Activated T-cell treated with anti-CD3 and anti-CD28 coated beads, Interleukin-2, amount 50 U/mL, for 24 hours (primary cell): ENCODE measurements at regions not wholly inside any gene's neighbourhood (a gene's known extent, or its start where the extent isn't known, plus 50 kb on each side); places are given as distances from the start of the nearest gene placed in this dataset.
"Not testable (repeated sequence)": the region's sequence is repeated elsewhere in the genome, so short reads cannot be mapped to it uniquely, and the experiment has no call there.

Source experiments
- DNase-seq: peaks from one replicate; pipeline ENCODE4 v3.0.0-alpha.2; 2020
- H3K27ac Mint-ChIP-seq: 2 replicates; pipeline ENCODE4 v1.8.0; 2020; ENCODE audit warnings: mild to moderate bottlenecking, mixed read lengths
- H3K27me3 Mint-ChIP-seq: 2 replicates; pipeline ENCODE4 v1.8.0; 2020; ENCODE audit warnings: mixed read lengths
- H3K36me3 Mint-ChIP-seq: 2 replicates; pipeline ENCODE4 v1.8.0; 2020; ENCODE audit warnings: low read depth, mixed read lengths
- H3K4me1 Mint-ChIP-seq: 2 replicates; pipeline ENCODE4 v1.8.0; 2020; ENCODE audit warnings: low read depth, mixed read lengths
- H3K4me3 Mint-ChIP-seq: 2 replicates; pipeline ENCODE4 v1.8.0; 2020; ENCODE audit warnings: mild to moderate bottlenecking, moderate library complexity, mixed read lengths
- H3K9me3 Mint-ChIP-seq: 2 replicates; pipeline ENCODE4 v1.8.0; 2020; ENCODE audit warnings: mixed read lengths

GRCh38 chr5:68066277-68066955, 149.1 kb upstream of the PIK3R1 start:
- peaks cover 11% of the 10 kb centered on the region for H3K4me1 Mint-ChIP-seq
- peaks cover 10% of the 10 kb centered on the region for H3K9me3 Mint-ChIP-seq
- H3K27ac Mint-ChIP-seq: no peak overlapping the region

GRCh38 chr5:68065321-68065720, 150.2 kb upstream of the PIK3R1 start:
- H3K36me3 Mint-ChIP-seq, H3K27me3 Mint-ChIP-seq, DNase-seq, H3K4me1 Mint-ChIP-seq, H3K4me3 Mint-ChIP-seq, H3K27ac Mint-ChIP-seq: not testable (repeated sequence)
- peaks cover 16% of the 10 kb centered on the region for H3K9me3 Mint-ChIP-seq

More at GRCh38 chr5:68066277-68066955, 149.1 kb upstream of the PIK3R1 start:
- Mint-ChIP-seq H3K27me3 (no peaks in the 10 kb centered on the region), H3K36me3 (no peaks in the 10 kb centered on the region), H3K4me3 (no peak overlapping the region)
- no peak for DNase-seq

GRCh38 chr5:68060382-68060781, 155.2 kb upstream of the PIK3R1 start:
- DNase-seq: no peak
- Mint-ChIP-seq H3K9me3 (peaks cover 11% of the 10 kb centered on the region), H3K27ac (no peak overlapping the region), H3K36me3 (no peaks in the 10 kb centered on the region), H3K4me1 (no peaks in the 10 kb centered on the region), H3K4me3 (no peak overlapping the region), H3K27me3 (peaks cover 15% of the 10 kb centered on the region)

- Mint-ChIP-seq H3K27me3 (peaks cover 15% of the 10 kb centered on the region), H3K36me3 (no peaks in the 10 kb centered on the region), H3K9me3 (peaks cover 9% of the 10 kb centered on the region), H3K27ac (no peak overlapping the region), H3K4me3 (no peak overlapping the region), H3K4me1 (no peaks in the 10 kb centered on the region)
- no peak for DNase-seq
These were observed 158.4 kb upstream of the PIK3R1 start for GRCh38 chr5:68057191-68057590.

- no peaks in the 10 kb centered on the region for H3K4me1 Mint-ChIP-seq
- H3K27me3 Mint-ChIP-seq: peaks cover 13% of the 10 kb centered on the region
- DNase-seq: no peak
- H3K9me3 Mint-ChIP-seq: no peaks in the 10 kb centered on the region
- H3K27ac Mint-ChIP-seq: no peak overlapping the region
- H3K4me3 Mint-ChIP-seq: no peak overlapping the region
- H3K36me3 Mint-ChIP-seq: no peaks in the 10 kb centered on the region
These were observed 159.9 kb upstream of the PIK3R1 start for GRCh38 chr5:68055686-68056085.

GRCh38 chr5:68054638-68055037, 160.9 kb upstream of the PIK3R1 start:
- Mint-ChIP-seq H3K4me3 (no peak overlapping the region), H3K27ac (no peak overlapping the region), H3K36me3 (no peaks in the 10 kb centered on the region), H3K9me3 (no peaks in the 10 kb centered on the region), H3K27me3 (peaks cover 5% of the 10 kb centered on the region), H3K4me1 (no peaks in the 10 kb centered on the region)
- DNase-seq: no peak

- Mint-ChIP-seq H3K4me1 (no peaks in the 10 kb centered on the region), H3K27ac (no peak overlapping the region), H3K4me3 (no peak overlapping the region), H3K36me3 (no peaks in the 10 kb centered on the region), H3K27me3 (peaks cover 3% of the 10 kb centered on the region), H3K9me3 (no peaks in the 10 kb centered on the region)
- no peak for DNase-seq
These were observed 162.4 kb upstream of the PIK3R1 start for GRCh38 chr5:68053202-68053601.

GRCh38 chr5:68049053-68049713, 166.4 kb upstream of the PIK3R1 start:
- Mint-ChIP-seq H3K36me3 (no peaks in the 10 kb centered on the region), H3K9me3 (peaks cover 2% of the 10 kb centered on the region), H3K27me3 (peaks cover 6% of the 10 kb centered on the region), H3K4me1 (no peaks in the 10 kb centered on the region), H3K4me3 (no peak overlapping the region), H3K27ac (no peak overlapping the region)
- DNase-seq: no peak

GRCh38 chr5:68048516-68048915, 167.0 kb upstream of the PIK3R1 start:
- Mint-ChIP-seq H3K4me1 (no peaks in the 10 kb centered on the region), H3K27ac (no peak overlapping the region), H3K36me3 (no peaks in the 10 kb centered on the region), H3K9me3 (peaks cover 2% of the 10 kb centered on the region), H3K4me3 (no peak overlapping the region), H3K27me3 (peaks cover 6% of the 10 kb centered on the region)
- DNase-seq: no peak

- not testable (repeated sequence) for H3K27ac Mint-ChIP-seq, DNase-seq, H3K9me3 Mint-ChIP-seq, H3K4me1 Mint-ChIP-seq, H3K36me3 Mint-ChIP-seq, H3K4me3 Mint-ChIP-seq, H3K27me3 Mint-ChIP-seq
These were observed 167.5 kb upstream of the PIK3R1 start for GRCh38 chr5:68048054-68048453.

- Mint-ChIP-seq H3K9me3 (peaks cover 2% of the 10 kb centered on the region), H3K4me3 (no peak overlapping the region), H3K4me1 (no peaks in the 10 kb centered on the region), H3K27me3 (peaks cover 6% of the 10 kb centered on the region), H3K27ac (no peak overlapping the region), H3K36me3 (no peaks in the 10 kb centered on the region)
- no peak for DNase-seq
These were observed 168.5 kb upstream of the PIK3R1 start for GRCh38 chr5:68047035-68047434.

GRCh38 chr5:68046445-68046844, 169.1 kb upstream of the PIK3R1 start:
- Mint-ChIP-seq H3K36me3 (no peaks in the 10 kb centered on the region), H3K4me3 (no peak overlapping the region), H3K4me1 (no peaks in the 10 kb centered on the region), H3K9me3 (peaks cover 2% of the 10 kb centered on the region), H3K27me3 (peaks cover 2% of the 10 kb centered on the region), H3K27ac (no peak overlapping the region)
- no peak for DNase-seq

GRCh38 chr5:68041293-68041692, 174.3 kb upstream of the PIK3R1 start:
- H3K4me3 Mint-ChIP-seq: no peak overlapping the region

GRCh38 chr5:68037546-68037945, 178.0 kb upstream of the PIK3R1 start:
- Mint-ChIP-seq H3K9me3 (no peaks in the 10 kb centered on the region), H3K27me3 (no peaks in the 10 kb centered on the region), H3K4me1 (no peaks in the 10 kb centered on the region), H3K36me3 (no peaks in the 10 kb centered on the region), H3K27ac (no peak overlapping the region), H3K4me3 (no peak overlapping the region)
- no peak for DNase-seq

More at GRCh38 chr5:68041293-68041692, 174.3 kb upstream of the PIK3R1 start:
- Mint-ChIP-seq H3K36me3 (no peaks in the 10 kb centered on the region), H3K9me3 (no peaks in the 10 kb centered on the region), H3K27ac (no peak overlapping the region), H3K27me3 (peaks cover 2% of the 10 kb centered on the region), H3K4me1 (no peaks in the 10 kb centered on the region)
- DNase-seq: no peak

GRCh38 chr5:68033961-68034571, 181.5 kb upstream of the PIK3R1 start:
- H3K9me3 Mint-ChIP-seq: no peaks in the 10 kb centered on the region
- H3K36me3 Mint-ChIP-seq: no peaks in the 10 kb centered on the region
- no peak overlapping the region for H3K27ac Mint-ChIP-seq
- DNase-seq: no peak
- no peak overlapping the region for H3K4me3 Mint-ChIP-seq
- H3K4me1 Mint-ChIP-seq: no peaks in the 10 kb centered on the region
- H3K27me3 Mint-ChIP-seq: no peaks in the 10 kb centered on the region
